DMS114 treated with DMSO at 0.1 percent for 48 hours (cell line): ENCODE measurements at regions not wholly inside any gene's neighbourhood (a gene's known extent, or its start where the extent isn't known, plus 50 kb on each side); places are given as distances from the start of the nearest gene placed in this dataset.
"Not testable (repeated sequence)": the region's sequence is repeated elsewhere in the genome, so short reads cannot be mapped to it uniquely, and the experiment has no call there.

Source experiments
- DNase-seq: peaks from one replicate; lab custom pipeline; 2025; ENCODE audit not compliant: unreplicated experiment; lab: John Stamatoyannopoulos, UW

- no peak for DNase-seq
Observed at GRCh38 chr5:100043475-100043874, 491.7 kb upstream of the FAM174A start.

- no peak for DNase-seq
Observed at GRCh38 chr5:100026606-100027005, 508.6 kb upstream of the FAM174A start.

- no peak for DNase-seq
Observed at GRCh38 chr5:100023536-100023935, 511.6 kb upstream of the FAM174A start.

GRCh38 chr5:100017520-100018262 is 517.5 kb upstream of the FAM174A start:
- DNase-seq = no peak

- not testable (repeated sequence) for DNase-seq
Observed at GRCh38 chr5:100013305-100013704, 521.9 kb upstream of the FAM174A start.

GRCh38 chr5:100011160-100011559 is 524.0 kb upstream of the FAM174A start:
- not testable (repeated sequence) for DNase-seq

- DNase-seq = no peak
Observed at GRCh38 chr5:100004969-100005368, 530.2 kb upstream of the FAM174A start.

GRCh38 chr5:99998319-99998718 is 536.9 kb upstream of the FAM174A start:
- no peak for DNase-seq

- DNase-seq = no peak
Observed at GRCh38 chr5:99995407-99995806, 539.8 kb upstream of the FAM174A start.

GRCh38 chr5:99973779-99974178 is 561.4 kb upstream of the FAM174A start:
- DNase-seq = no peak

- no peak for DNase-seq
Observed at GRCh38 chr5:99955962-99956361, 579.2 kb upstream of the FAM174A start.

GRCh38 chr5:99955006-99955405 is 580.2 kb upstream of the FAM174A start:
- no peak for DNase-seq

- no peak for DNase-seq
Observed at GRCh38 chr5:99949969-99950524, 585.1 kb upstream of the FAM174A start.

GRCh38 chr5:99949361-99949760 is 585.8 kb upstream of the FAM174A start:
- DNase-seq = no peak

- DNase-seq = no peak
Observed at GRCh38 chr5:99948850-99949249, 586.3 kb upstream of the FAM174A start.

- no peak for DNase-seq
Observed at GRCh38 chr5:99945478-99946442, 589.4 kb upstream of the FAM174A start.

GRCh38 chr5:99940540-99940939 is 594.6 kb upstream of the FAM174A start:
- no peak for DNase-seq

GRCh38 chr5:99936911-99937310 is 598.3 kb upstream of the FAM174A start:
- no peak for DNase-seq

GRCh38 chr5:99929806-99930135 is 605.4 kb upstream of the FAM174A start:
- no peak for DNase-seq

GRCh38 chr5:99929067-99929805 is 605.9 kb upstream of the FAM174A start:
- DNase-seq = no peak

- no peak for DNase-seq
Observed at GRCh38 chr5:99928490-99928889, 606.7 kb upstream of the FAM174A start.
